ENCODE measurements at regions not wholly inside any gene's neighbourhood (a gene's known extent, or its start where the extent isn't known, plus 50 kb on each side); places are given as distances from the start of the nearest gene placed in this dataset.
"Not testable (repeated sequence)": the region's sequence is repeated elsewhere in the genome, so short reads cannot be mapped to it uniquely, and the experiment has no call there.

- DNase-seq (ENCODE audit: low read depth in 2 of 2), result no peak
Measured at GRCh38 chr4:123638834-123639233, 242.2 kb downstream of the SPRY1 start.

GRCh38 chr4:123640271-123640670, 243.7 kb downstream of the SPRY1 start:
- DNase-seq (ENCODE audit: low read depth in 2 of 2), result no peak

- no peak for DNase-seq (ENCODE audit: low read depth in 2 of 2)
Measured at GRCh38 chr4:123640824-123641223, 244.2 kb downstream of the SPRY1 start.

- no peak for DNase-seq (ENCODE audit: low read depth in 2 of 2)
Measured at GRCh38 chr4:123643691-123644090, 247.1 kb downstream of the SPRY1 start.

GRCh38 chr4:123649250-123649644, 252.7 kb downstream of the SPRY1 start:
- no peak for DNase-seq (ENCODE audit: low read depth in 2 of 2)

- DNase-seq (ENCODE audit: low read depth in 2 of 2), result no peak
Measured at GRCh38 chr4:123649645-123650391, 253.2 kb downstream of the SPRY1 start.

- no peak for DNase-seq (ENCODE audit: low read depth in 2 of 2)
Measured at GRCh38 chr4:123651066-123651465, 254.5 kb downstream of the SPRY1 start.

- no peak for DNase-seq (ENCODE audit: low read depth in 2 of 2)
Measured at GRCh38 chr4:123651536-123652180, 255.1 kb downstream of the SPRY1 start.

- no peak for DNase-seq (ENCODE audit: low read depth in 2 of 2)
Measured at GRCh38 chr4:123652476-123652875, 255.9 kb downstream of the SPRY1 start.

GRCh38 chr4:123653236-123653635, 256.6 kb downstream of the SPRY1 start:
- DNase-seq (ENCODE audit: low read depth in 2 of 2), result no peak

GRCh38 chr4:123656746-123657294, 260.2 kb downstream of the SPRY1 start:
- not testable (repeated sequence) for DNase-seq (ENCODE audit: low read depth in 2 of 2)

- DNase-seq (ENCODE audit: low read depth in 2 of 2), result not testable (repeated sequence)
Measured at GRCh38 chr4:123657606-123658005, 261.0 kb downstream of the SPRY1 start.

GRCh38 chr4:123659262-123659661, 262.7 kb downstream of the SPRY1 start:
- DNase-seq (ENCODE audit: low read depth in 2 of 2), result no peak

GRCh38 chr4:123659730-123660129, 263.1 kb downstream of the SPRY1 start:
- no peak for DNase-seq (ENCODE audit: low read depth in 2 of 2)

GRCh38 chr4:123661080-123661737, 264.6 kb downstream of the SPRY1 start:
- no peak for DNase-seq (ENCODE audit: low read depth in 2 of 2)

GRCh38 chr4:123662827-123663226, 266.2 kb downstream of the SPRY1 start:
- DNase-seq (ENCODE audit: low read depth in 2 of 2), result no peak

GRCh38 chr4:123666486-123666885, 269.9 kb downstream of the SPRY1 start:
- no peak for DNase-seq (ENCODE audit: low read depth in 2 of 2)

GRCh38 chr4:123667496-123667895, 270.9 kb downstream of the SPRY1 start:
- no peak for DNase-seq (ENCODE audit: low read depth in 2 of 2)

- DNase-seq (ENCODE audit: low read depth in 2 of 2), result no peak
Measured at GRCh38 chr4:123667991-123668390, 271.4 kb downstream of the SPRY1 start.

- no peak for DNase-seq (ENCODE audit: low read depth in 2 of 2)
Measured at GRCh38 chr4:123671636-123672404, 275.2 kb downstream of the SPRY1 start.

- DNase-seq (ENCODE audit: low read depth in 2 of 2), result no peak
Measured at GRCh38 chr4:123672987-123673386, 276.4 kb downstream of the SPRY1 start.

- DNase-seq (ENCODE audit: low read depth in 2 of 2), result no peak
Measured at GRCh38 chr4:123673971-123674370, 277.4 kb downstream of the SPRY1 start.

All from stimulated activated CD4-positive, alpha-beta T cell treated with anti-CD3 and anti-CD28 coated beads, Interleukin-1b, Interleukin-23, amount 100 ng/mL, for 1 hour (primary cell).